GM23338 (cell line): ENCODE measurements at regions not wholly inside any gene's neighbourhood (a gene's known extent, or its start where the extent isn't known, plus 50 kb on each side); places are given as distances from the start of the nearest gene placed in this dataset.

ENCODE experiments used
- ATAC-seq: fragments of 200-7000 bp; cut with Tn5 transposase; 3 replicates; pipeline ENCODE4 v1.9.1; 2020
- DNase-seq: peaks from one replicate; pipeline ENCODE4 v3.0.0-alpha.2; 2015; ENCODE audit warnings: low spot score
- H2AFZ ChIP-seq: fragments of 200-600 bp; sonication (generic); 2 replicates; pipeline ENCODE4 v1.8.0; 2016; ENCODE audit warnings: antibody characterized with exemption, mild to moderate bottlenecking, moderate library complexity
- H3F3A ChIP-seq: fragments of 200-600 bp; sonication (generic); replicated peaks from 2 replicates; pipeline ENCODE4 v1.8.0; 2017; ENCODE audit warnings: antibody characterized with exemption, mixed run types, low read depth
- H3K27ac ChIP-seq: fragments of 200-600 bp; sonication (generic); 2 replicates; pipeline ENCODE4 v1.6.1; 2016; ENCODE audit warnings: low read depth
- H3K27me3 ChIP-seq: fragments of 200-600 bp; sonication (generic); 2 replicates; pipeline ENCODE4 v1.8.0; 2016; ENCODE audit warnings: mild to moderate bottlenecking, mixed run types, moderate library complexity; ENCODE audit not compliant: insufficient read depth
- H3K36me3 ChIP-seq: fragments of 200-600 bp; sonication (generic); 2 replicates; pipeline ENCODE4 v1.8.0; 2016; ENCODE audit warnings: mild to moderate bottlenecking; ENCODE audit not compliant: insufficient read depth
- H3K4me1 ChIP-seq: fragments of 200-600 bp; sonication (generic); 2 replicates; pipeline ENCODE4 v1.8.0; 2016; ENCODE audit warnings: mild to moderate bottlenecking, moderate library complexity; ENCODE audit not compliant: insufficient read depth
- H3K4me2 ChIP-seq: fragments of 200-600 bp; sonication (generic); 2 replicates; pipeline ENCODE4 v1.7.1; 2017; ENCODE audit warnings: mixed run types
- H3K4me3 ChIP-seq: fragments of 200-600 bp; sonication (generic); 2 replicates; pipeline ENCODE4 v1.6.1; 2016; ENCODE audit warnings: mixed run types
- H3K79me2 ChIP-seq: fragments of 200-600 bp; sonication (generic); replicated peaks from 2 replicates; pipeline ENCODE4 v1.8.0; 2017; ENCODE audit warnings: mild to moderate bottlenecking; ENCODE audit not compliant: insufficient read depth
- H3K9me2 ChIP-seq: fragments of 200-600 bp; sonication (generic); 2 replicates; pipeline ENCODE4 v1.8.0; 2017; ENCODE audit not compliant: insufficient read depth
- H4K20me1 ChIP-seq: fragments of 200-600 bp; sonication (generic); replicated peaks from 2 replicates; pipeline ENCODE4 v1.8.0; 2017; ENCODE audit warnings: mild to moderate bottlenecking; ENCODE audit not compliant: insufficient read depth
- H3K27ac Mint-ChIP-seq: 2 replicates; pipeline ENCODE4 v1.8.0; 2020; ENCODE audit warnings: inconsistent platforms, mild to moderate bottlenecking, moderate library complexity, mixed read lengths
- H3K27me3 Mint-ChIP-seq: 3 replicates; pipeline ENCODE4 v1.8.0; 2022; ENCODE audit warnings: low read depth, mild to moderate bottlenecking, moderate library complexity, mixed read lengths, inconsistent platforms; ENCODE audit not compliant: insufficient read depth, poor library complexity
- H3K36me3 Mint-ChIP-seq: 3 replicates; pipeline ENCODE4 v1.8.0; 2021; ENCODE audit warnings: low read depth, mild to moderate bottlenecking, inconsistent platforms, moderate library complexity, mixed read lengths
- H3K4me1 Mint-ChIP-seq: 3 replicates; pipeline ENCODE4 v1.8.0; 2020; ENCODE audit warnings: mild to moderate bottlenecking, inconsistent platforms, mixed read lengths
- H3K4me3 Mint-ChIP-seq: 3 replicates; pipeline ENCODE4 v1.8.0; 2021; ENCODE audit warnings: moderate library complexity, mild to moderate bottlenecking, inconsistent platforms, mixed read lengths
- H3K9me3 Mint-ChIP-seq: 3 replicates; pipeline ENCODE4 v1.8.0; 2020; ENCODE audit warnings: moderate library complexity, mild to moderate bottlenecking, inconsistent platforms, mixed read lengths
- CREB1 ChIP-seq: fragments of 250-450 bp; sonication (Bioruptor Pico); IDR thresholded peaks from 2 replicates; pipeline ENCODE4 v1.5.0; 2020; ENCODE audit warnings: low read depth, mild to moderate bottlenecking, moderate library complexity
- EZH2phosphoT487 ChIP-seq: fragments of 200-600 bp; sonication (generic); IDR thresholded peaks from one replicate; pipeline ENCODE4 v1.8.1; 2018; ENCODE audit warnings: antibody characterized with exemption; ENCODE audit not compliant: unreplicated experiment
- JUNB ChIP-seq: IDR thresholded peaks from one replicate; pipeline ENCODE4 v1.6.1; 2016; ENCODE audit warnings: antibody characterized with exemption; ENCODE audit not compliant: unreplicated experiment
- POLR2AphosphoS5 ChIP-seq: IDR thresholded peaks from 2 replicates; pipeline ENCODE4 v1.6.1; 2016; ENCODE audit warnings: antibody characterized with exemption, low read depth
- STAT1 ChIP-seq: IDR thresholded peaks from one replicate; pipeline ENCODE4 v1.6.1; 2016; ENCODE audit warnings: antibody characterized with exemption; ENCODE audit not compliant: unreplicated experiment
- ZNF114 ChIP-seq: fragments of 250-450 bp; sonication (Bioruptor Pico); IDR thresholded peaks from 2 replicates; pipeline ENCODE4 v1.5.0; 2020; ENCODE audit warnings: mild to moderate bottlenecking, moderate library complexity
- ZNF331 ChIP-seq: fragments of 250-450 bp; sonication (Bioruptor Pico); IDR thresholded peaks from 2 replicates; pipeline ENCODE4 v1.5.0; 2020; ENCODE audit warnings: low read depth, mild to moderate bottlenecking, moderate library complexity
- TF ChIP-seq, protein P1 (sequence below): IDR thresholded peaks from one replicate; pipeline ENCODE4 v1.6.1; 2018; ENCODE audit warnings: antibody characterized with exemption; ENCODE audit not compliant: unreplicated experiment
- TF ChIP-seq, protein P2 (sequence below): IDR thresholded peaks from 2 replicates; pipeline ENCODE4 v1.6.1; 2016; ENCODE audit warnings: antibody characterized with exemption
- TF ChIP-seq, protein P3 (sequence below): fragments of 250-450 bp; sonication (Bioruptor Pico); IDR thresholded peaks from 2 replicates; pipeline ENCODE4 v1.5.0; 2020; ENCODE audit warnings: mild to moderate bottlenecking, moderate library complexity
- TF ChIP-seq, protein P4 (sequence below), 2 experiments: fragments of 200-600 bp in 1 of 2; sonication (generic) in 1 of 2; conservative IDR thresholded peaks; 2 replicates each; pipeline versions ENCODE4 v1.5.1 to v1.6.1; 2016 to 2017; ENCODE audit warnings: antibody characterized with exemption in 2 of 2, low read depth in 2 of 2, mild to moderate bottlenecking in 2 of 2, moderate library complexity in 1 of 2

DNA sequence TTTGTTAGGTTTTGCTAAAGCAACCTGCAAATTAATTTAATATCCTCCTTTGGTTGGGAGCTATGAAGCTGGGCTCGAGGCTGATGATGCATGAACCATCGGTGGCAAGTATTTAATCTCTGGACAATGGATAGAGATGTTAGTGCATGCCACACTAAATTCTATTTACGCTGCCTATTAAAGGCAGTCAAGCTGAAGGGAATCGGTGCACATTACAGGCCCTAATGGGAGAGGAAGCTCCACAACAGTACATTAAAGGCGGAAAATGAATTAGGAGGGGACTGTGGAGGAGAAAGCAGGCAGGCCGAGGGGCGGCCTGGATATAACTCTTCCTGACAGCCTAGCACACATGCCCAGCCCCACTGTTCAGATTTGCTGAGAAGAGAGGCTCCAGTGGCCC, 132.4 kb upstream of the MAFB start:
- Histone ChIP-seq H3K36me3 (no peaks in the 10 kb centered on the region), H3K4me1 (no peaks in the 10 kb centered on the region), H3K27ac (no peak overlapping the region), H2AFZ (no peak overlapping the region), H3K4me2 (no peak overlapping the region), H4K20me1 (no peaks in the 10 kb centered on the region), H3K79me2 (no peaks in the 10 kb centered on the region), H3K9me2 (peaks cover 26% of the 10 kb centered on the region), H3K27me3 (no peaks in the 10 kb centered on the region), H3F3A (no peaks in the 10 kb centered on the region), H3K4me3 (no peak overlapping the region)
- ATAC-seq, result no peak
- Mint-ChIP-seq H3K36me3 (no peaks in the 10 kb centered on the region), H3K4me3 (no peak overlapping the region), H3K27ac (no peak overlapping the region), H3K9me3 (peaks cover 7% of the 10 kb centered on the region; the same call in 2 of the 3 replicates), H3K27me3 (no peaks in the 10 kb centered on the region), H3K4me1 (no peaks in the 10 kb centered on the region)
- DNase-seq, result no peak
- TF ChIP-seq, protein P1, sequence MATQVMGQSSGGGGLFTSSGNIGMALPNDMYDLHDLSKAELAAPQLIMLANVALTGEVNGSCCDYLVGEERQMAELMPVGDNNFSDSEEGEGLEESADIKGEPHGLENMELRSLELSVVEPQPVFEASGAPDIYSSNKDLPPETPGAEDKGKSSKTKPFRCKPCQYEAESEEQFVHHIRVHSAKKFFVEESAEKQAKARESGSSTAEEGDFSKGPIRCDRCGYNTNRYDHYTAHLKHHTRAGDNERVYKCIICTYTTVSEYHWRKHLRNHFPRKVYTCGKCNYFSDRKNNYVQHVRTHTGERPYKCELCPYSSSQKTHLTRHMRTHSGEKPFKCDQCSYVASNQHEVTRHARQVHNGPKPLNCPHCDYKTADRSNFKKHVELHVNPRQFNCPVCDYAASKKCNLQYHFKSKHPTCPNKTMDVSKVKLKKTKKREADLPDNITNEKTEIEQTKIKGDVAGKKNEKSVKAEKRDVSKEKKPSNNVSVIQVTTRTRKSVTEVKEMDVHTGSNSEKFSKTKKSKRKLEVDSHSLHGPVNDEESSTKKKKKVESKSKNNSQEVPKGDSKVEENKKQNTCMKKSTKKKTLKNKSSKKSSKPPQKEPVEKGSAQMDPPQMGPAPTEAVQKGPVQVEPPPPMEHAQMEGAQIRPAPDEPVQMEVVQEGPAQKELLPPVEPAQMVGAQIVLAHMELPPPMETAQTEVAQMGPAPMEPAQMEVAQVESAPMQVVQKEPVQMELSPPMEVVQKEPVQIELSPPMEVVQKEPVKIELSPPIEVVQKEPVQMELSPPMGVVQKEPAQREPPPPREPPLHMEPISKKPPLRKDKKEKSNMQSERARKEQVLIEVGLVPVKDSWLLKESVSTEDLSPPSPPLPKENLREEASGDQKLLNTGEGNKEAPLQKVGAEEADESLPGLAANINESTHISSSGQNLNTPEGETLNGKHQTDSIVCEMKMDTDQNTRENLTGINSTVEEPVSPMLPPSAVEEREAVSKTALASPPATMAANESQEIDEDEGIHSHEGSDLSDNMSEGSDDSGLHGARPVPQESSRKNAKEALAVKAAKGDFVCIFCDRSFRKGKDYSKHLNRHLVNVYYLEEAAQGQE, result no peak
- TF ChIP-seq ZNF114 (CRISPR knock-in tag) (no peak), CREB1 (CRISPR knock-in tag) (no peak), POLR2AphosphoS5 (no peak), ZNF331 (CRISPR knock-in tag) (no peak), EZH2phosphoT487 (no peak), JUNB (no peak), STAT1 (no peak)
- TF ChIP-seq, protein P2, sequence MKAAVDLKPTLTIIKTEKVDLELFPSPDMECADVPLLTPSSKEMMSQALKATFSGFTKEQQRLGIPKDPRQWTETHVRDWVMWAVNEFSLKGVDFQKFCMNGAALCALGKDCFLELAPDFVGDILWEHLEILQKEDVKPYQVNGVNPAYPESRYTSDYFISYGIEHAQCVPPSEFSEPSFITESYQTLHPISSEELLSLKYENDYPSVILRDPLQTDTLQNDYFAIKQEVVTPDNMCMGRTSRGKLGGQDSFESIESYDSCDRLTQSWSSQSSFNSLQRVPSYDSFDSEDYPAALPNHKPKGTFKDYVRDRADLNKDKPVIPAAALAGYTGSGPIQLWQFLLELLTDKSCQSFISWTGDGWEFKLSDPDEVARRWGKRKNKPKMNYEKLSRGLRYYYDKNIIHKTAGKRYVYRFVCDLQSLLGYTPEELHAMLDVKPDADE, result no peak
- TF ChIP-seq, protein P3, sequence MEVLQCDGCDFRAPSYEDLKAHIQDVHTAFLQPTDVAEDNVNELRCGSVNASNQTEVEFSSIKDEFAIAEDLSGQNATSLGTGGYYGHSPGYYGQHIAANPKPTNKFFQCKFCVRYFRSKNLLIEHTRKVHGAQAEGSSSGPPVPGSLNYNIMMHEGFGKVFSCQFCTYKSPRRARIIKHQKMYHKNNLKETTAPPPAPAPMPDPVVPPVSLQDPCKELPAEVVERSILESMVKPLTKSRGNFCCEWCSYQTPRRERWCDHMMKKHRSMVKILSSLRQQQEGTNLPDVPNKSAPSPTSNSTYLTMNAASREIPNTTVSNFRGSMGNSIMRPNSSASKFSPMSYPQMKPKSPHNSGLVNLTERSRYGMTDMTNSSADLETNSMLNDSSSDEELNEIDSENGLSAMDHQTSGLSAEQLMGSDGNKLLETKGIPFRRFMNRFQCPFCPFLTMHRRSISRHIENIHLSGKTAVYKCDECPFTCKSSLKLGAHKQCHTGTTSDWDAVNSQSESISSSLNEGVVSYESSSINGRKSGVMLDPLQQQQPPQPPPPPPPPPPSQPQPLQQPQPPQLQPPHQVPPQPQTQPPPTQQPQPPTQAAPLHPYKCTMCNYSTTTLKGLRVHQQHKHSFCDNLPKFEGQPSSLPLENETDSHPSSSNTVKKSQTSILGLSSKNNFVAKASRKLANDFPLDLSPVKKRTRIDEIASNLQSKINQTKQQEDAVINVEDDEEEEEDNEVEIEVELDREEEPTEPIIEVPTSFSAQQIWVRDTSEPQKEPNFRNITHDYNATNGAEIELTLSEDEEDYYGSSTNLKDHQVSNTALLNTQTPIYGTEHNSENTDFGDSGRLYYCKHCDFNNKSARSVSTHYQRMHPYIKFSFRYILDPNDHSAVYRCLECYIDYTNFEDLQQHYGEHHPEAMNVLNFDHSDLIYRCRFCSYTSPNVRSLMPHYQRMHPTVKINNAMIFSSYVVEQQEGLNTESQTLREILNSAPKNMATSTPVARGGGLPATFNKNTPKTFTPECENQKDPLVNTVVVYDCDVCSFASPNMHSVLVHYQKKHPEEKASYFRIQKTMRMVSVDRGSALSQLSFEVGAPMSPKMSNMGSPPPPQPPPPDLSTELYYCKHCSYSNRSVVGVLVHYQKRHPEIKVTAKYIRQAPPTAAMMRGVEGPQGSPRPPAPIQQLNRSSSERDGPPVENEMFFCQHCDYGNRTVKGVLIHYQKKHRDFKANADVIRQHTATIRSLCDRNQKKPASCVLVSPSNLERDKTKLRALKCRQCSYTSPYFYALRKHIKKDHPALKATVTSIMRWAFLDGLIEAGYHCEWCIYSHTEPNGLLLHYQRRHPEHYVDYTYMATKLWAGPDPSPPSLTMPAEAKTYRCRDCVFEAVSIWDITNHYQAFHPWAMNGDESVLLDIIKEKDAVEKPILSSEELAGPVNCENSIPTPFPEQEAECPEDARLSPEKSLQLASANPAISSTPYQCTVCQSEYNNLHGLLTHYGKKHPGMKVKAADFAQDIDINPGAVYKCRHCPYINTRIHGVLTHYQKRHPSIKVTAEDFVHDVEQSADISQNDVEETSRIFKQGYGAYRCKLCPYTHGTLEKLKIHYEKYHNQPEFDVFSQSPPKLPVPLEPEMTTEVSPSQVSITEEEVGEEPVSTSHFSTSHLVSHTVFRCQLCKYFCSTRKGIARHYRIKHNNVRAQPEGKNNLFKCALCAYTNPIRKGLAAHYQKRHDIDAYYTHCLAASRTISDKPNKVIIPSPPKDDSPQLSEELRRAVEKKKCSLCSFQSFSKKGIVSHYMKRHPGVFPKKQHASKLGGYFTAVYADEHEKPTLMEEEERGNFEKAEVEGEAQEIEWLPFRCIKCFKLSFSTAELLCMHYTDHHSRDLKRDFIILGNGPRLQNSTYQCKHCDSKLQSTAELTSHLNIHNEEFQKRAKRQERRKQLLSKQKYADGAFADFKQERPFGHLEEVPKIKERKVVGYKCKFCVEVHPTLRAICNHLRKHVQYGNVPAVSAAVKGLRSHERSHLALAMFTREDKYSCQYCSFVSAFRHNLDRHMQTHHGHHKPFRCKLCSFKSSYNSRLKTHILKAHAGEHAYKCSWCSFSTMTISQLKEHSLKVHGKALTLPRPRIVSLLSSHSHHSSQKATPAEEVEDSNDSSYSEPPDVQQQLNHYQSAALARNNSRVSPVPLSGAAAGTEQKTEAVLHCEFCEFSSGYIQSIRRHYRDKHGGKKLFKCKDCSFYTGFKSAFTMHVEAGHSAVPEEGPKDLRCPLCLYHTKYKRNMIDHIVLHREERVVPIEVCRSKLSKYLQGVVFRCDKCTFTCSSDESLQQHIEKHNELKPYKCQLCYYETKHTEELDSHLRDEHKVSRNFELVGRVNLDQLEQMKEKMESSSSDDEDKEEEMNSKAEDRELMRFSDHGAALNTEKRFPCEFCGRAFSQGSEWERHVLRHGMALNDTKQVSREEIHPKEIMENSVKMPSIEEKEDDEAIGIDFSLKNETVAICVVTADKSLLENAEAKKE (CRISPR knock-in tag), result no peak
- TF ChIP-seq, protein P4, sequence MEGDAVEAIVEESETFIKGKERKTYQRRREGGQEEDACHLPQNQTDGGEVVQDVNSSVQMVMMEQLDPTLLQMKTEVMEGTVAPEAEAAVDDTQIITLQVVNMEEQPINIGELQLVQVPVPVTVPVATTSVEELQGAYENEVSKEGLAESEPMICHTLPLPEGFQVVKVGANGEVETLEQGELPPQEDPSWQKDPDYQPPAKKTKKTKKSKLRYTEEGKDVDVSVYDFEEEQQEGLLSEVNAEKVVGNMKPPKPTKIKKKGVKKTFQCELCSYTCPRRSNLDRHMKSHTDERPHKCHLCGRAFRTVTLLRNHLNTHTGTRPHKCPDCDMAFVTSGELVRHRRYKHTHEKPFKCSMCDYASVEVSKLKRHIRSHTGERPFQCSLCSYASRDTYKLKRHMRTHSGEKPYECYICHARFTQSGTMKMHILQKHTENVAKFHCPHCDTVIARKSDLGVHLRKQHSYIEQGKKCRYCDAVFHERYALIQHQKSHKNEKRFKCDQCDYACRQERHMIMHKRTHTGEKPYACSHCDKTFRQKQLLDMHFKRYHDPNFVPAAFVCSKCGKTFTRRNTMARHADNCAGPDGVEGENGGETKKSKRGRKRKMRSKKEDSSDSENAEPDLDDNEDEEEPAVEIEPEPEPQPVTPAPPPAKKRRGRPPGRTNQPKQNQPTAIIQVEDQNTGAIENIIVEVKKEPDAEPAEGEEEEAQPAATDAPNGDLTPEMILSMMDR (conservative IDR thresholded peaks at IDR 0.05; ENCODE audit: low read depth in 2 of 2), result no peak
